Thymus (tissue), 11 donors: ENCODE measurements at regions not wholly inside any gene's neighbourhood (a gene's known extent, or its start where the extent isn't known, plus 50 kb on each side); places are given as distances from the start of the nearest gene placed in this dataset.
"Not testable (repeated sequence)": the region's sequence is repeated elsewhere in the genome, so short reads cannot be mapped to it uniquely, and the experiment has no call there.

Experiments
- DNase-seq, 9 donors: peaks; one replicate each; pipeline ENCODE4 v3.0.0-alpha.2; 2013; ENCODE audit warnings: low spot score in 9 of 9, low read depth in 6 of 9, missing footprints in 1 of 9
- H3K27ac ChIP-seq, 2 donors: one replicate each; pipeline ENCODE4 v1.5.1; 2013; ENCODE audit warnings: control low read depth in 1 of 2, low read depth in 1 of 2, low read length in 1 of 2, mild to moderate bottlenecking in 1 of 2, moderate library complexity in 1 of 2
- H3K27me3 ChIP-seq, 2 donors: one replicate each; pipeline ENCODE4 v1.5.1; 2013; ENCODE audit warnings: low read length in 1 of 2; ENCODE audit not compliant: control insufficient read depth in 2 of 2, insufficient read depth in 1 of 2
- H3K36me3 ChIP-seq, 2 donors: one replicate each; pipeline ENCODE4 v1.5.1; 2013; ENCODE audit warnings: low read length in 1 of 2, mild to moderate bottlenecking in 1 of 2, moderate library complexity in 1 of 2; ENCODE audit not compliant: control insufficient read depth in 2 of 2, insufficient read depth in 2 of 2
- H3K4me1 ChIP-seq, 2 donors: one replicate each; pipeline ENCODE4 v1.5.1; 2013; ENCODE audit warnings: low read length in 2 of 2; ENCODE audit not compliant: control insufficient read depth in 2 of 2, insufficient read depth in 2 of 2
- H3K4me3 ChIP-seq, 2 donors: one replicate each; pipeline ENCODE4 v1.5.1; 2013; ENCODE audit warnings: low read length in 2 of 2, control low read depth in 1 of 2, mild to moderate bottlenecking in 1 of 2
- H3K9me3 ChIP-seq, 2 donors: one replicate each; pipeline ENCODE4 v1.5.1; 2013; ENCODE audit warnings: low read length in 1 of 2, mild to moderate bottlenecking in 1 of 2; ENCODE audit not compliant: control insufficient read depth in 2 of 2, insufficient read depth in 1 of 2
- WGBS: extraction: QIAGEN DNeasy Blood & Tissue Kit; methylation state at CpG from one replicate; pipeline ENCODE4 v1.1.7; 2013; 5-methylcytosine and 5-hydroxymethylcytosine counted together
- donor health status: healthy.

- 98% methylated on average over 15 of the region's 15 CpGs for whole genome bisulfite sequencing
- Histone ChIP-seq H3K27ac (no peak overlapping the region), H3K4me1 (no peaks in the 10 kb centered on the region), H3K36me3 (no peaks in the 10 kb centered on the region), H3K27me3 (no peaks in the 10 kb centered on the region), H3K9me3 (peaks cover 0 to 4% of the 10 kb centered on the region in 2 donors), H3K4me3 (no peak overlapping the region)
- DNase-seq: no peak
Measured at GRCh38 chr2:44061469-44061868, 65.7 kb upstream of the LRPPRC start.

- no peak overlapping the region for H3K27ac ChIP-seq
- H3K4me1 ChIP-seq: no peaks in the 10 kb centered on the region
- H3K36me3 ChIP-seq: no peaks in the 10 kb centered on the region
- peaks cover 0 to 4% of the 10 kb centered on the region in 2 donors for H3K9me3 ChIP-seq
- no peak overlapping the region for H3K4me3 ChIP-seq
- 92% methylated on average over 7 of the region's 7 CpGs for WGBS
- no peak for DNase-seq
- no peaks in the 10 kb centered on the region for H3K27me3 ChIP-seq
Measured at GRCh38 chr2:44061876-44062275, 66.1 kb upstream of the LRPPRC start.

- no peak for DNase-seq
- H3K27me3 ChIP-seq: no peaks in the 10 kb centered on the region
- no peak overlapping the region for H3K27ac ChIP-seq
- no peaks in the 10 kb centered on the region for H3K4me1 ChIP-seq
- peaks cover 0 to 5% of the 10 kb centered on the region in 2 donors for H3K9me3 ChIP-seq
- no peak overlapping the region for H3K4me3 ChIP-seq
- no peaks in the 10 kb centered on the region for H3K36me3 ChIP-seq
- 97% methylated on average over 4 of the region's 4 CpGs for WGBS
Measured at GRCh38 chr2:44063033-44063432, 67.2 kb upstream of the LRPPRC start.

- H3K27ac ChIP-seq, H3K9me3 ChIP-seq, H3K4me3 ChIP-seq, H3K36me3 ChIP-seq, H3K4me1 ChIP-seq, DNase-seq, H3K27me3 ChIP-seq: not testable (repeated sequence)
- WGBS: 95% methylated on average over 6 of the region's 6 CpGs
Measured at GRCh38 chr2:44064281-44064680, 68.5 kb upstream of the LRPPRC start.

GRCh38 chr2:44067012-44067790 lies 71.4 kb upstream of the LRPPRC start:
- not testable (repeated sequence) for H3K27me3 ChIP-seq, H3K4me1 ChIP-seq, H3K4me3 ChIP-seq, H3K9me3 ChIP-seq, DNase-seq, H3K36me3 ChIP-seq, H3K27ac ChIP-seq
- WGBS: 98% methylated on average over 47 of the region's 57 CpGs

- WGBS: 98% methylated on average over 21 of the region's 22 CpGs
- H3K4me1 ChIP-seq, H3K27me3 ChIP-seq, H3K27ac ChIP-seq, DNase-seq, H3K4me3 ChIP-seq, H3K36me3 ChIP-seq, H3K9me3 ChIP-seq: not testable (repeated sequence)
Measured at GRCh38 chr2:44067791-44068181, 72.0 kb upstream of the LRPPRC start.

- no peak for DNase-seq
- WGBS: 99% methylated on average over 2 of the region's 2 CpGs
- H3K4me1 ChIP-seq: no peaks in the 10 kb centered on the region
- H3K27me3 ChIP-seq: no peaks in the 10 kb centered on the region
- peaks cover 0 to 3% of the 10 kb centered on the region in 2 donors for H3K9me3 ChIP-seq
- no peak overlapping the region for H3K27ac ChIP-seq
- H3K36me3 ChIP-seq: no peaks in the 10 kb centered on the region
- no peak overlapping the region for H3K4me3 ChIP-seq
Measured at GRCh38 chr2:44071454-44072046, 75.8 kb upstream of the LRPPRC start.

- H3K27ac ChIP-seq, H3K4me1 ChIP-seq, H3K4me3 ChIP-seq, H3K9me3 ChIP-seq, H3K27me3 ChIP-seq, H3K36me3 ChIP-seq, DNase-seq: not testable (repeated sequence)
- 98% methylated on average over 3 of the region's 3 CpGs for WGBS
Measured at GRCh38 chr2:44073667-44074066, 77.9 kb upstream of the LRPPRC start.

GRCh38 chr2:44074795-44075194 lies 79.0 kb upstream of the LRPPRC start:
- not testable (repeated sequence) for H3K4me3 ChIP-seq, H3K36me3 ChIP-seq, H3K27me3 ChIP-seq, H3K9me3 ChIP-seq, H3K4me1 ChIP-seq, DNase-seq, H3K27ac ChIP-seq
- 96% methylated on average over 10 of the region's 10 CpGs for WGBS
